Endothelial cell (in vitro differentiated cells): ENCODE measurements at regions not wholly inside any gene's neighbourhood (a gene's known extent, or its start where the extent isn't known, plus 50 kb on each side); places are given as distances from the start of the nearest gene placed in this dataset.

Source experiments
- DNase-seq: peaks from one replicate; pipeline ENCODE4 v3.0.0; 2021; ENCODE audit warnings: low spot score
- H3K27ac Mint-ChIP-seq: one replicate; pipeline ENCODE4 v1.8.0; 2021; ENCODE audit warnings: mixed read lengths, inconsistent platforms; ENCODE audit not compliant: unreplicated experiment
- H3K27me3 Mint-ChIP-seq: one replicate; pipeline ENCODE4 v1.8.0; 2021; ENCODE audit warnings: mild to moderate bottlenecking, moderate library complexity, mixed read lengths, inconsistent platforms; ENCODE audit not compliant: unreplicated experiment
- H3K36me3 Mint-ChIP-seq: one replicate; pipeline ENCODE4 v1.8.0; 2021; ENCODE audit warnings: mild to moderate bottlenecking, low read depth, mixed read lengths, inconsistent platforms; ENCODE audit not compliant: unreplicated experiment
- H3K4me1 Mint-ChIP-seq: one replicate; pipeline ENCODE4 v1.8.0; 2021; ENCODE audit warnings: mild to moderate bottlenecking, mixed read lengths, inconsistent platforms; ENCODE audit not compliant: unreplicated experiment
- H3K4me3 Mint-ChIP-seq: one replicate; pipeline ENCODE4 v1.8.0; 2021; ENCODE audit warnings: mild to moderate bottlenecking, mixed read lengths, inconsistent platforms; ENCODE audit not compliant: unreplicated experiment
- H3K9me3 Mint-ChIP-seq: one replicate; pipeline ENCODE4 v1.8.0; 2021; ENCODE audit warnings: mixed read lengths, inconsistent platforms; ENCODE audit not compliant: unreplicated experiment
- TF ChIP-seq, protein P1 (sequence below): fragments of 200-600 bp; sonication (generic); IDR thresholded peaks from one replicate; pipeline ENCODE4 v1.5.0; 2021; ENCODE audit warnings: antibody characterized with exemption; ENCODE audit not compliant: unreplicated experiment

DNA sequence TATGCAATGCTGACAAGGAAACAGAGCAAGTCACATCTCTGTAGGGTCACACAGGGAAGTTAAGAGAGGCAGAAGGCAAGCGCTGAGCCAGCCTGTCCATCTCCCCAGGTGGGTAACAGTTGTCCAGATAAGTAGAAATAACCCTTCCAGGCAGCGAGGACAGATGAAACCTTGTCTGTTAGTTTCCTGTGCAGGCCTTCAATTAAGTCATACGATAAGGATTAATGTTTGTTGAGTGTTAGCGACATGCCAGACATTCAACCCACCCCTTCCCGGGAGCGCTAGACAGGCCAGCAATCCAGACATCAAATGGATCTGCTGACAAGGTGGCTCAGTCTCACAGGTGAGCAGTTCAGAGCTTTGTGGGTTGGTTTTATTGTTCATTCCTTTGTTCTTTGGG lies 221.5 kb upstream of the FMN2 start:
- Mint-ChIP-seq H3K4me3 (no peak overlapping the region), H3K9me3 (no peaks in the 10 kb centered on the region), H3K27me3 (no peaks in the 10 kb centered on the region), H3K36me3 (peaks cover 9% of the 10 kb centered on the region), H3K4me1 (peaks cover 25% of the 10 kb centered on the region), H3K27ac (no peak overlapping the region)
- DNase-seq, result no peak
- TF ChIP-seq, protein P1, sequence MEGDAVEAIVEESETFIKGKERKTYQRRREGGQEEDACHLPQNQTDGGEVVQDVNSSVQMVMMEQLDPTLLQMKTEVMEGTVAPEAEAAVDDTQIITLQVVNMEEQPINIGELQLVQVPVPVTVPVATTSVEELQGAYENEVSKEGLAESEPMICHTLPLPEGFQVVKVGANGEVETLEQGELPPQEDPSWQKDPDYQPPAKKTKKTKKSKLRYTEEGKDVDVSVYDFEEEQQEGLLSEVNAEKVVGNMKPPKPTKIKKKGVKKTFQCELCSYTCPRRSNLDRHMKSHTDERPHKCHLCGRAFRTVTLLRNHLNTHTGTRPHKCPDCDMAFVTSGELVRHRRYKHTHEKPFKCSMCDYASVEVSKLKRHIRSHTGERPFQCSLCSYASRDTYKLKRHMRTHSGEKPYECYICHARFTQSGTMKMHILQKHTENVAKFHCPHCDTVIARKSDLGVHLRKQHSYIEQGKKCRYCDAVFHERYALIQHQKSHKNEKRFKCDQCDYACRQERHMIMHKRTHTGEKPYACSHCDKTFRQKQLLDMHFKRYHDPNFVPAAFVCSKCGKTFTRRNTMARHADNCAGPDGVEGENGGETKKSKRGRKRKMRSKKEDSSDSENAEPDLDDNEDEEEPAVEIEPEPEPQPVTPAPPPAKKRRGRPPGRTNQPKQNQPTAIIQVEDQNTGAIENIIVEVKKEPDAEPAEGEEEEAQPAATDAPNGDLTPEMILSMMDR, result no peak

DNA sequence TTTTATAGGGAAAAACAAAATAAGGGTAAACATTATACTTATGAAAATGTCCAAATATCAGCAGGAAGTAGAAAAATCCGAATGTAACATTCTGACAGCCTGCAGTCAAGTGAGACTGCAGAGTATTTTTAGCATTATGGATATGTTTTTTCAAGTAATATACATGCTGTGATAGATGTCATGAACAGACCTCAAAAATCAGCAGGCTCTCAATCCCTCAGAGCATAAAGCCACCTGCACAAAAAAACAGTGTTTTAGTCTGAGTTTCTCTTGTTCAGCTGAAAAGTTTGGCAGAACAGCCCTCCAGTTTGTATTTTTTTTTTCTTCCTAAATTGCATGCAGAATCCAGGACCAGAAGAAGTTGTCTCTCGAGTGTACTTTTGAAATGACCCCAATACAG lies 219.1 kb upstream of the FMN2 start:
- Mint-ChIP-seq H3K27me3 (no peaks in the 10 kb centered on the region), H3K36me3 (peaks cover 4% of the 10 kb centered on the region), H3K4me1 (peaks cover 25% of the 10 kb centered on the region), H3K9me3 (no peaks in the 10 kb centered on the region), H3K4me3 (no peak overlapping the region), H3K27ac (peak overlapping the region; percentile 10)
- DNase-seq, result no peak
- TF ChIP-seq, protein P1, result no peak

DNA sequence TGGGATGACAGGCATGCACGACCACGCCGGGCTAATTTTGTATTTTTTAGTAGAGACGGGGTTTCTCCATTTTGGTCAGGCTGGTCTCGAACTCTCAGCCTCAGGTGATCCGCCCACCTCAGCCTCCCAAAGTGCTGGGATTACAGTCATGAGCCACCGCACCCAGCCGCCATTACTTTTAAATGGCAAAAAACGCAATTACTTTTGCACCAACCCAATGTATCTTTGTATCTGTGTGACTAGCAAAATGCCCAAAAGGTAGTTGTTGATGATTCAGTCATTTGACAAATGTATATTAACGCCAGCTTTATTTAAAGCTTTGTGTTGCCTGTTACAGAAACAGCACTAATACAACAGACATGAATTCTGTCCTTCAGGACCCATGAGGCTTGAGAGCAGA lies 216.9 kb upstream of the FMN2 start:
- no peaks in the 10 kb centered on the region for H3K27me3 Mint-ChIP-seq
- no peaks in the 10 kb centered on the region for H3K9me3 Mint-ChIP-seq
- peaks cover 17% of the 10 kb centered on the region for H3K4me1 Mint-ChIP-seq
- H3K36me3 Mint-ChIP-seq, result peaks cover 2% of the 10 kb centered on the region
- H3K4me3 Mint-ChIP-seq, result no peak overlapping the region
- TF ChIP-seq, protein P1, result no peak
- no peak overlapping the region for H3K27ac Mint-ChIP-seq
- DNase-seq, result no peak

DNA sequence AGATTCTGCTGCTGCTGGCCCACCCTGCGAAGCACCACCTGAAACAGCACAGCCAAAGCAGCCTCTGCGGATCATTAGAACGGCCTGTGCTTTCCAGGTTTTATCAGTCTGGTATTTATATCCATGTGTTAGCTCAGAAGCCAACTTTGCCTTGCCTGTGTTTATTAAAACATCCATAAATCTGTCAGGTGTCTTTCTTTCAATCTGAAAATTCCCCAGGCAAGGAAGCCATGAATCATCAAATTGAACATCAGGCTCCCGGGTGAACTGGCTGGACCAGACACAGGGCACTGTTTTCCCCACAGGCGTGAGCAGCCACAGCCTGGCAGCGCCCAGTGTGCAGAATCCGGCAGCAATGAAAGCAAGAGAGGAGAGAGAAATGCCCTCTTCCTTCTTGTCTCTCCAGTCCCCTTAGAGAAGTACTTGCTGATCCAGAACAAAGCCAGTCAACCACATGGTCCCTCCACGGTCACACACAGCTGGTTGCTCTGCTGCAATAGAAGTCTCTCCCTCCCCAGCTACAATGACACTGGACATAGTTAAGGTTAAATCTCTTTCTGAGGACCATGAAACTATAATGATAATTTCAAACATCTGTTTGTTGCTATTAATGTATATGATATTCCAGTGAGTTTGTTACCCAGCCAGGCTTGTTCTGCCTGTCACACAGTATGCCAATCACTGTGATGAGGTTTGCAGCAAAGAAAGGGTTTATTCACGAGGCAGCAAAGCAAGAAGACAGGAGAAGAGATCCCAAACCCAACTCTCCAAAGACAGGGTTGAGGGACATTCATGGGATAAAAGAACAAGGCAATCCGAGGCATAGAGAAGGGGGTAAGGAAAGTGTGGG lies 212.1 kb upstream of the FMN2 start:
- peaks cover 3% of the 10 kb centered on the region for H3K27me3 Mint-ChIP-seq
- H3K4me1 Mint-ChIP-seq, result no peaks in the 10 kb centered on the region
- H3K36me3 Mint-ChIP-seq, result peaks cover 6% of the 10 kb centered on the region
- no peak overlapping the region for H3K27ac Mint-ChIP-seq
- DNase-seq, result no peak
- H3K4me3 Mint-ChIP-seq, result no peak overlapping the region
- TF ChIP-seq, protein P1, result no peak
- no peaks in the 10 kb centered on the region for H3K9me3 Mint-ChIP-seq

DNA sequence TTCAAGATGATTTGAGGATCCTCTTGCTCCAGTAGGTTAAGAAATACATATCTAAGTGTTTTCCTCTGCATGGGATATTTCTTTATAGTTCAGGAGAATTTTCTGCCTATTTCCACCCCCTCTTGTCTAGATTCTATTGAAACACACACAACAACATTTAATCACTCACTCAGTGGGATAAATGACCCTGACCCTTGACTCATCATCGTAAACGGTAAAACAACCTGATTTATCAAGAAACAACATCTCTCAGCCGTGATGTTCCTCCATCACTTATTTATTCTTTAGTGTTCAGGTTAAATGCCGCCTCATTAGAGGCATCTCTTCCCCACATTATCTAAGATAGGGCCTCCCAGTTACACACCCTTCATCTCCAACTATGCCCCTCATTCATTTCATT lies 208.7 kb upstream of the FMN2 start:
- TF ChIP-seq, protein P1, result no peak
- H3K4me3 Mint-ChIP-seq, result no peak overlapping the region
- no peaks in the 10 kb centered on the region for H3K9me3 Mint-ChIP-seq
- DNase-seq, result no peak
- H3K27ac Mint-ChIP-seq, result no peak overlapping the region
- peaks cover 3% of the 10 kb centered on the region for H3K27me3 Mint-ChIP-seq
- no peaks in the 10 kb centered on the region for H3K4me1 Mint-ChIP-seq
- H3K36me3 Mint-ChIP-seq, result peaks cover 6% of the 10 kb centered on the region
